ENCODE measurements at regions not wholly inside any gene's neighbourhood (a gene's known extent, or its start where the extent isn't known, plus 50 kb on each side); places are given as distances from the start of the nearest gene placed in this dataset.

- DNase-seq (ENCODE audit: low spot score), result no peak
Measured at GRCh38 chr5:173719731-173720082, 103.3 kb upstream of the BOD1 start.

GRCh38 chr5:173720286-173720952 lies 104.0 kb upstream of the BOD1 start:
- DNase-seq (ENCODE audit: low spot score), result no peak

GRCh38 chr5:173720953-173721600 lies 104.6 kb upstream of the BOD1 start:
- no peak for DNase-seq (ENCODE audit: low spot score)

GRCh38 chr5:173721601-173722232 lies 105.3 kb upstream of the BOD1 start:
- DNase-seq (ENCODE audit: low spot score), result no peak

- DNase-seq (ENCODE audit: low spot score), result no peak
Measured at GRCh38 chr5:173726846-173727557, 110.6 kb upstream of the BOD1 start.

GRCh38 chr5:173727839-173728778 lies 111.7 kb upstream of the BOD1 start:
- DNase-seq (ENCODE audit: low spot score), result no peak

- no peak for DNase-seq (ENCODE audit: low spot score)
Measured at GRCh38 chr5:173729079-173729765, 112.8 kb upstream of the BOD1 start.

- no peak for DNase-seq (ENCODE audit: low spot score)
Measured at GRCh38 chr5:173730632-173731298, 114.3 kb upstream of the BOD1 start.

GRCh38 chr5:173733021-173733420 lies 116.6 kb upstream of the BOD1 start:
- DNase-seq (ENCODE audit: low spot score), result no peak

GRCh38 chr5:173733425-173733824 lies 117.0 kb upstream of the BOD1 start:
- no peak for DNase-seq (ENCODE audit: low spot score)

GRCh38 chr5:173733831-173734501 lies 117.5 kb upstream of the BOD1 start:
- no peak for DNase-seq (ENCODE audit: low spot score)

GRCh38 chr5:173734716-173735115 lies 118.3 kb upstream of the BOD1 start:
- no peak for DNase-seq (ENCODE audit: low spot score)

GRCh38 chr5:173735184-173735583 lies 118.7 kb upstream of the BOD1 start:
- no peak for DNase-seq (ENCODE audit: low spot score)

GRCh38 chr5:173735691-173736090 lies 119.2 kb upstream of the BOD1 start:
- DNase-seq (ENCODE audit: low spot score), result no peak

GRCh38 chr5:173736374-173736773 lies 119.9 kb upstream of the BOD1 start:
- no peak for DNase-seq (ENCODE audit: low spot score)

- no peak for DNase-seq (ENCODE audit: low spot score)
Measured at GRCh38 chr5:173736923-173737412, 120.5 kb upstream of the BOD1 start.

GRCh38 chr5:173739741-173740140 lies 123.3 kb upstream of the BOD1 start:
- DNase-seq (ENCODE audit: low spot score), result no peak

- DNase-seq (ENCODE audit: low spot score), result no peak
Measured at GRCh38 chr5:173740400-173740799, 124.0 kb upstream of the BOD1 start.

GRCh38 chr5:173741087-173741486 lies 124.6 kb upstream of the BOD1 start:
- no peak for DNase-seq (ENCODE audit: low spot score)
